K562 (cell line): ENCODE measurements at regions not wholly inside any gene's neighbourhood (a gene's known extent, or its start where the extent isn't known, plus 50 kb on each side); places are given as distances from the start of the nearest gene placed in this dataset.

Experiments
- ATAC-seq: fragments of 200-7000 bp; cut with Tn5 transposase; 3 replicates; pipeline ENCODE4 v1.9.1; 2020; ENCODE audit warnings: moderate library complexity
- BruUV-seq: library from RNA; stranded (reverse); fragments of 400-500 nt; replicated peaks from 2 replicates; lab custom pipeline; 2021; lab: Mats Ljungman, UMichigan
- CTCF ChIA-PET: fragments of 300-600 bp; formaldehyde crosslinking; extraction: SDS; loops from one replicate; lab custom pipeline; 2021; ENCODE audit warnings: low intra/inter-chr PET ratio; lab: Yijun Ruan, JAX
- POLR2A ChIA-PET: fragments of 300-600, 350-650 bp; sonication (Branson Sonifier 250); formaldehyde crosslinking; extraction: SDS; loops from one replicate; lab custom pipeline; 2021; ENCODE audit warnings: antibody characterized with exemption, inconsistent platforms; lab: Yijun Ruan, JAX
- DNase-seq, 4 experiments: peaks; one replicate each; pipeline versions ENCODE4 v3.0.0 to v3.0.0-alpha.2; 2011 to 2018; ENCODE audit warnings: low spot score in 3 of 4, mixed read lengths in 3 of 4; ENCODE audit errors: extremely low read depth in 1 of 4
- FAIRE-seq: peaks from 2 replicates; lab custom pipeline; 2011; peaks lifted over from hg19 to GRCh38; lab: Jason Lieb, UNC
- H2AFZ ChIP-seq: 2 replicates; pipeline ENCODE4 v1.6.0; 2011; ENCODE audit warnings: low read depth, low read length, control low read depth, inconsistent platforms
- H3K27ac ChIP-seq: fragments of 200-600 bp; 3 replicates; pipeline ENCODE4 v1.8.0; 2011; ENCODE audit warnings: low read depth, mild to moderate bottlenecking, control low read depth, inconsistent platforms, low read length, moderate library complexity, mixed read lengths; ENCODE audit errors: extremely low read depth
- H3K27me3 ChIP-seq, 2 experiments: fragments of 300-600 bp in 1 of 2; 2 replicates in 1 of 2; 3 replicates in 1 of 2; pipeline versions ENCODE4 v1.6.0 to v1.8.0; 2011; ENCODE audit warnings: inconsistent platforms in 2 of 2, low read length in 2 of 2, mild to moderate bottlenecking in 1 of 2, mixed read lengths in 1 of 2, moderate library complexity in 1 of 2; ENCODE audit not compliant: control insufficient read depth in 2 of 2, insufficient read depth in 2 of 2
- H3K36me3 ChIP-seq: fragments of 300-600 bp; 3 replicates; pipeline ENCODE4 v1.8.0; 2011; ENCODE audit warnings: mild to moderate bottlenecking, low read length, inconsistent platforms; ENCODE audit not compliant: control insufficient read depth, insufficient read depth
- H3K4me1 ChIP-seq, 2 experiments: fragments of 200-600 bp in 1 of 2; replicated peaks in 1 of 2; 2 replicates in 1 of 2; 3 replicates in 1 of 2; pipeline versions ENCODE4 v1.5.1 to v1.8.0; 2011; ENCODE audit warnings: inconsistent platforms in 2 of 2, low read length in 2 of 2, mild to moderate bottlenecking in 1 of 2, mixed read lengths in 1 of 2, moderate library complexity in 1 of 2; ENCODE audit not compliant: control insufficient read depth in 2 of 2, insufficient read depth in 2 of 2
- H3K4me2 ChIP-seq: 2 replicates; pipeline ENCODE4 v1.6.1; 2011; ENCODE audit warnings: low read length, control low read depth, inconsistent platforms, mixed read lengths; ENCODE audit not compliant: insufficient read depth
- H3K4me3 ChIP-seq: fragments of 200-600 bp; sonication (generic), shearing (Covaris generic); 2 replicates; pipeline ENCODE4 v1.5.1; 2016; ENCODE audit warnings: control low read depth, inconsistent platforms
- H3K79me2 ChIP-seq: fragments of 200-600 bp; 3 replicates; pipeline ENCODE4 v1.8.0; 2011; ENCODE audit warnings: low read length, inconsistent platforms; ENCODE audit not compliant: control insufficient read depth, insufficient read depth
- H3K9ac ChIP-seq, 2 experiments: 2 replicates each; pipeline versions ENCODE4 v1.6.0 to v1.6.1; 2011; ENCODE audit warnings: low read depth in 2 of 2, low read length in 2 of 2, control low read depth in 1 of 2, inconsistent platforms in 1 of 2, mild to moderate bottlenecking in 1 of 2, mixed read lengths in 1 of 2; ENCODE audit not compliant: insufficient read depth in 1 of 2
- H3K9me1 ChIP-seq: one replicate; pipeline ENCODE4 v1.6.0; 2011; ENCODE audit warnings: inconsistent platforms, mild to moderate bottlenecking, low read length, moderate library complexity; ENCODE audit not compliant: control insufficient read depth, insufficient read depth
- H3K9me3 ChIP-seq: replicated peaks from 2 replicates; pipeline ENCODE4 v1.5.1; 2011; ENCODE audit warnings: low read depth, low read length, inconsistent platforms; ENCODE audit not compliant: control insufficient read depth, insufficient read depth
- H4K20me1 ChIP-seq: replicated peaks from 2 replicates; pipeline ENCODE4 v1.6.1; 2011; ENCODE audit warnings: low read length, inconsistent platforms, mixed read lengths; ENCODE audit not compliant: control insufficient read depth, insufficient read depth
- ADNP ChIP-seq: fragments of 200-800 bp; sonication (Bioruptor generic); IDR thresholded peaks from 2 replicates; pipeline ENCODE4 v1.6.1; 2016; ENCODE audit warnings: missing genetic modification characterization, missing compliant biosample characterization
- CBX5 ChIP-seq: IDR thresholded peaks from 2 replicates; pipeline ENCODE4 v1.6.1; 2014; ENCODE audit warnings: low read depth, borderline replicate concordance
- ESRRA ChIP-seq: fragments of 450-650 bp; IDR thresholded peaks from 2 replicates; pipeline ENCODE4 v1.6.1; 2014; ENCODE audit warnings: low read depth, mild to moderate bottlenecking, moderate library complexity, borderline replicate concordance
- FOXK1 ChIP-seq: sonication (generic); formaldehyde crosslinking; IDR thresholded peaks from 2 replicates; pipeline ENCODE4 v1.8.0; 2022; ENCODE audit warnings: missing genetic modification reagents, mild to moderate bottlenecking, borderline replicate concordance
- GATAD2B ChIP-seq: fragments of 450-650 bp; IDR thresholded peaks from 2 replicates; pipeline ENCODE4 v1.6.1; 2017; ENCODE audit warnings: mild to moderate bottlenecking, borderline replicate concordance
- HES1 ChIP-seq: fragments of 450-650 bp; IDR thresholded peaks from 2 replicates; pipeline ENCODE4 v1.6.1; 2016; ENCODE audit warnings: low read depth, mild to moderate bottlenecking, moderate library complexity
- JUND ChIP-seq, 2 experiments: IDR thresholded peaks; 2 replicates in 1 of 2; 3 replicates in 1 of 2; pipeline ENCODE4 v1.6.1; 2011; ENCODE audit warnings: borderline replicate concordance in 2 of 2, low read depth in 2 of 2, low read length in 2 of 2, improper control_type of control experiment in 1 of 2, missing biosample characterization in 1 of 2, missing genetic modification characterization in 1 of 2, missing genetic modification reagents in 1 of 2
- LEF1 ChIP-seq: fragments of 450-650 bp; IDR thresholded peaks from 2 replicates; pipeline ENCODE4 v1.6.1; 2016; ENCODE audit warnings: mild to moderate bottlenecking
- PHB2 ChIP-seq: fragments of 450-650 bp; IDR thresholded peaks from 2 replicates; pipeline ENCODE4 v1.6.1; 2017; ENCODE audit warnings: low read depth
- PTBP1 ChIP-seq: fragments of 200-400 bp; formaldehyde crosslinking; IDR thresholded peaks from 2 replicates; pipeline ENCODE4 v1.6.1; 2017; ENCODE audit warnings: low read depth, low read length
- SAFB2 ChIP-seq: fragments of 200-400 bp; formaldehyde crosslinking; IDR thresholded peaks from 2 replicates; pipeline ENCODE4 v1.6.1; 2018; ENCODE audit warnings: borderline replicate concordance, low read length, low read depth, moderate library complexity; ENCODE audit not compliant: severe bottlenecking
- SNIP1 ChIP-seq: fragments of 450-650 bp; IDR thresholded peaks from 2 replicates; pipeline ENCODE4 v1.7.1; 2017; ENCODE audit warnings: low read depth, mild to moderate bottlenecking
- SPI1 ChIP-seq: IDR thresholded peaks from 2 replicates; pipeline ENCODE4 v1.6.1; 2011; ENCODE audit warnings: low read depth, low read length, control low read depth, borderline replicate concordance
- SRSF1 ChIP-seq: fragments of 200-400 bp; formaldehyde crosslinking; IDR thresholded peaks from 2 replicates; pipeline ENCODE4 v1.6.1; 2017; ENCODE audit warnings: mild to moderate bottlenecking, low read depth, low read length, moderate library complexity
- SRSF3 ChIP-seq: fragments of 200-400 bp; formaldehyde crosslinking; IDR thresholded peaks from 2 replicates; pipeline ENCODE4 v1.6.1; 2016; ENCODE audit warnings: mild to moderate bottlenecking, low read length, moderate library complexity; ENCODE audit not compliant: insufficient read depth
- ZBTB7A ChIP-seq: IDR thresholded peaks from 2 replicates; pipeline ENCODE4 v1.6.1; 2011; ENCODE audit warnings: low read depth, mild to moderate bottlenecking, low read length, moderate library complexity, borderline replicate concordance; ENCODE audit not compliant: control insufficient read depth
- ZNF274 ChIP-seq: IDR thresholded peaks from 2 replicates; pipeline ENCODE4 v1.6.1; 2011; ENCODE audit warnings: low read depth, mild to moderate bottlenecking, low read length, moderate library complexity, borderline replicate concordance
- ZNF311 ChIP-seq: fragments of 250-450 bp; sonication (Bioruptor Pico); IDR thresholded peaks from 2 replicates; pipeline ENCODE4 v1.4.0; 2020; ENCODE audit warnings: mild to moderate bottlenecking, moderate library complexity
- ZNF785 ChIP-seq: fragments of 250-450 bp; sonication (Bioruptor Pico); IDR thresholded peaks from 2 replicates; pipeline ENCODE4 v1.4.0; 2020; ENCODE audit warnings: mild to moderate bottlenecking
- WGBS: fragments of 100-300 bp; shearing (Covaris generic); methylation state at CpG from one replicate; pipeline ENCODE4 v1.1.6; 2016; ENCODE audit warnings: low coverage, mixed read lengths; ENCODE audit not compliant: insufficient coverage; ENCODE audit errors: missing lambda C conversion rate; 5-methylcytosine and 5-hydroxymethylcytosine counted together
- in situ Hi-C: fragments of 300-500 bp; cut with MboI; formaldehyde crosslinking; loops from 4 replicates; pipeline ENCODE4 v1.15.0; 2018; ENCODE audit warnings: inconsistent platforms, mixed read lengths
- intact Hi-C: fragments of 100-400 bp; cut with micrococcal nuclease; formaldehyde crosslinking; loops from 2 replicates; pipeline ENCODE4 v1.14.2; 2022
- TF ChIP-seq, protein P1 (sequence below): fragments of 250-450 bp; sonication (Bioruptor Pico); IDR thresholded peaks from 2 replicates; pipeline ENCODE4 v1.8.0; 2021; ENCODE audit warnings: mild to moderate bottlenecking, moderate library complexity

- intact Hi-C loops, result loop anchor here (1.0 kb wide), 1 partner anchor 106 kb away; no protein-coding TSS in a partner anchor
- no peaks in the 10 kb centered on the region for H3K9me3 ChIP-seq
- peak; percentile 86 for ATAC-seq
- WGBS, result 14% methylated on average over 13 of the region's 15 CpGs
- H3K27ac ChIP-seq, result no peak overlapping the region
- H3K79me2 ChIP-seq, result no peaks in the 10 kb centered on the region
- no peak overlapping the region for H3K9ac ChIP-seq
- no peaks in the 10 kb centered on the region for H3K9me1 ChIP-seq
- H3K27me3 ChIP-seq, result 0 out of 5 replicates have a peak, but pooled peaks cover 0 to 4% of the 10 kb centered on the region in 2 experiments
- H3K4me2 ChIP-seq, result no peak overlapping the region
- FAIRE-seq, result peak; percentile 69
- H3K4me3 ChIP-seq, result no peak overlapping the region
- DNase-seq, result peak; percentile 25 to 60 (median 40)
- CTCF ChIA-PET, result interaction anchor here (3.2 kb wide), 1 partner anchor 107 kb away, joined by 26 read pairs; the partner anchor contains the start of gene PRND
- no peaks in the 10 kb centered on the region; a peak in 2 of 5 replicates for H3K4me1 ChIP-seq
- no peak overlapping the region for H2AFZ ChIP-seq
- no peaks in the 10 kb centered on the region for H4K20me1 ChIP-seq
- no TSS peak for BruUV-seq
- no peaks in the 10 kb centered on the region for H3K36me3 ChIP-seq
- in situ Hi-C loops, result loop anchor here (5.0 kb wide), 1 partner anchor 103 kb away; no protein-coding TSS in a partner anchor
- POLR2A ChIA-PET, result no interaction called here
- TF ChIP-seq SRSF3 (no peak), PHB2 (no peak), GATAD2B (no peak), ZNF311 (CRISPR knock-in tag) (no peak), HES1 (no peak), LEF1 (no peak), ADNP (no peak), SNIP1 (no peak), SPI1 (0 out of 2 replicates have a peak, but pooled peaks have one; percentile 2), PTBP1 (no peak), ZNF785 (CRISPR knock-in tag) (no peak), ZBTB7A (no peak), ZNF274 (no peak), FOXK1 (CRISPR knock-in tag) (no peak), ESRRA (0 out of 2 replicates have a peak, but pooled peaks have one; percentile 42), CBX5 (no peak), SRSF1 (no peak), JUND (IDR thresholded peaks at IDR 0.05; ENCODE audit: borderline replicate concordance, low read depth, low read length) (0 out of 2 replicates have a peak, but pooled peaks have one; percentile 19), JUND (tag; IDR thresholded peaks at IDR 0.05; ENCODE audit: borderline replicate concordance, low read depth, low read length) (no peak), SAFB2 (no peak)
- TF ChIP-seq, protein P1, sequence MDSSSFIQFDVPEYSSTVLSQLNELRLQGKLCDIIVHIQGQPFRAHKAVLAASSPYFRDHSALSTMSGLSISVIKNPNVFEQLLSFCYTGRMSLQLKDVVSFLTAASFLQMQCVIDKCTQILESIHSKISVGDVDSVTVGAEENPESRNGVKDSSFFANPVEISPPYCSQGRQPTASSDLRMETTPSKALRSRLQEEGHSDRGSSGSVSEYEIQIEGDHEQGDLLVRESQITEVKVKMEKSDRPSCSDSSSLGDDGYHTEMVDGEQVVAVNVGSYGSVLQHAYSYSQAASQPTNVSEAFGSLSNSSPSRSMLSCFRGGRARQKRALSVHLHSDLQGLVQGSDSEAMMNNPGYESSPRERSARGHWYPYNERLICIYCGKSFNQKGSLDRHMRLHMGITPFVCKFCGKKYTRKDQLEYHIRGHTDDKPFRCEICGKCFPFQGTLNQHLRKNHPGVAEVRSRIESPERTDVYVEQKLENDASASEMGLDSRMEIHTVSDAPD, result no peak
These were observed 72.3 kb upstream of the PRNP start for GRCh38 chr20:4613718-4614620.
